ENCODE measurements at regions not wholly inside any gene's neighbourhood (a gene's known extent, or its start where the extent isn't known, plus 50 kb on each side); places are given as distances from the start of the nearest gene placed in this dataset.

GRCh38 chr7:132730105-132730504, 153.8 kb upstream of the PLXNA4 start:
- TF ChIP-seq, protein P1, sequence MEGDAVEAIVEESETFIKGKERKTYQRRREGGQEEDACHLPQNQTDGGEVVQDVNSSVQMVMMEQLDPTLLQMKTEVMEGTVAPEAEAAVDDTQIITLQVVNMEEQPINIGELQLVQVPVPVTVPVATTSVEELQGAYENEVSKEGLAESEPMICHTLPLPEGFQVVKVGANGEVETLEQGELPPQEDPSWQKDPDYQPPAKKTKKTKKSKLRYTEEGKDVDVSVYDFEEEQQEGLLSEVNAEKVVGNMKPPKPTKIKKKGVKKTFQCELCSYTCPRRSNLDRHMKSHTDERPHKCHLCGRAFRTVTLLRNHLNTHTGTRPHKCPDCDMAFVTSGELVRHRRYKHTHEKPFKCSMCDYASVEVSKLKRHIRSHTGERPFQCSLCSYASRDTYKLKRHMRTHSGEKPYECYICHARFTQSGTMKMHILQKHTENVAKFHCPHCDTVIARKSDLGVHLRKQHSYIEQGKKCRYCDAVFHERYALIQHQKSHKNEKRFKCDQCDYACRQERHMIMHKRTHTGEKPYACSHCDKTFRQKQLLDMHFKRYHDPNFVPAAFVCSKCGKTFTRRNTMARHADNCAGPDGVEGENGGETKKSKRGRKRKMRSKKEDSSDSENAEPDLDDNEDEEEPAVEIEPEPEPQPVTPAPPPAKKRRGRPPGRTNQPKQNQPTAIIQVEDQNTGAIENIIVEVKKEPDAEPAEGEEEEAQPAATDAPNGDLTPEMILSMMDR (IDR thresholded peaks at IDR 0.05) = no peak
- TF ChIP-seq POLR2AphosphoS5 (IDR thresholded peaks at IDR 0.05) (no peak), POLR2A (IDR thresholded peaks at IDR 0.05) (no peak)

Measured in upper lobe of left lung (tissue), 4 donors.